NOMO-1 treated with dmso at 0.1 percent for 144 hours (cell line): ENCODE measurements at regions not wholly inside any gene's neighbourhood (a gene's known extent, or its start where the extent isn't known, plus 50 kb on each side); places are given as distances from the start of the nearest gene placed in this dataset.
A peak's percentile ranks its signal among the peaks of the same experiment; 100 is the strongest.

Source experiments
- DNase-seq: peaks from one replicate; lab custom pipeline; 2025; ENCODE audit not compliant: unreplicated experiment; lab: John Stamatoyannopoulos, UW

DNA sequence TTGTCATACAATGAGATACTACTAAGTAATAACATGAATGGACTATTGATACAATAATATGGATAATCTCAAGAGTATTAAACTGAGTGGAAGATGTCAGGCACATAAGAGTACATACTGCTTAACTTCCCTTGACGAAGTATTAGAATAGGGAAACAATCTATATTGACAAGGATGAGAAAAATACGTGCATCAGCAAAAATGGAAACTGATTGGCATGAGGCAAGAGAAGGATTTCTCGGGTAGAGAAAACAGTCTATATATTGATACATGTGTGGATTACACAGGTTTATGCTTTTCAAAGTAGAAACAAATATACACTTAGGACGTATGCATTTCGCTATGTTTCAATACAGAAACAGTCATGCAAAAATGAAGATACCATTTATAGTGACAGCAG is 57.4 kb downstream of the PRR20E start:
- no peak for DNase-seq

DNA sequence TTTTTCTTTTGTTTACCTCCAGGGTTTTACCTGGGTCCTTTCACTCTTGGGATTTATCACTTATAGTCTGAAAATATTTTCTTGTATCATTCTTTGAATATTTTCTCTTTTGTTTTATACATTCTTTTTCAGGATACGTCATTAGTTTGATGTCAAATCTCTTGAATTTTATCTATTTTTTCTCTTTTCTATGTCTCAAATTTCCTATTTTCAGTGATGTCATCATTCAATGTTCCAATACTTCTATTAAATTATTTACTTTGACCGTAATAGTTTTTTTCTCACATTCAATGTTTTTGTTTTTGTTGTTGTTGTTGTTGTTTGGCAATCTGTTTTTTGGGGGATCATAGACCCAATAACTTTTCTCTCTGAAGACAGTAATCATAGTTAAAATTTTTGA is 83.5 kb downstream of the PRR20E start:
- no peak for DNase-seq

DNA sequence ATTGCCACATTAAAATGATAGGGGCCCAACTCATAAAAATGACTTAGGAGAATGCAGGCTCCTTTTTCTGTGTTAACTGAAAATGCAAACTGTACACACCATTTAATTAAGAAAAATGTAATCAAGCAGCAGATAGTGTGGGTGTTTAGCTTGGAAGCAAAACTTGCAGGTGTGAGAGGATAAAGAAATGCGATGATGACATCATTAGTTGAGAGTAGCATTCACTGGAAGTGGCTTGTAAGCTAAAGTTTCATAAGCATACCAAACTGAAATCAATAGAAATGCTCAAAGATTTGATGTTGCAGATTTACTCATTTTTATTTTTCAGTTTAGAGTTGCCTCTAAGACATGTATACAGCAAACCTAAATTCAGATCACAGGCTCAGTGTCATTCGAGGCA is 86.6 kb downstream of the PRR20E start:
- no peak for DNase-seq

DNA sequence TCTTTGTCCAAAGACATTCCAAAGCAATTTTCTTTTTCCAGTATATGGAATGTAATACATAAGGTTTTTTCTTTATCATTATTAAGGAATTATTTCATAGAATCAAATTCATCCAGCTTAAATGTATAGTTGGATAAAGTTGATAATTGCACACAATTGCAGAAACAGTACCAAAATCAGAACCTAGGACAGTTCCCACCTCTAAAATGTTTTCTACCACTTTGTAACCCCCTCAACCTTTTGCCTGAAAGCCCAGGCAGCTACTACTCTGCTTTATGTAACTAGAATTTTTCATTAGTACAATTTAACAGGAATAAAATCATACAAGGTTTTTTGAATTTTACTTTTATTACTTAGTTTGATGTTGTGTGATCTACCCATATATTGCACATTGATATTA is 98.0 kb downstream of the PRR20E start:
- no peak for DNase-seq

DNA sequence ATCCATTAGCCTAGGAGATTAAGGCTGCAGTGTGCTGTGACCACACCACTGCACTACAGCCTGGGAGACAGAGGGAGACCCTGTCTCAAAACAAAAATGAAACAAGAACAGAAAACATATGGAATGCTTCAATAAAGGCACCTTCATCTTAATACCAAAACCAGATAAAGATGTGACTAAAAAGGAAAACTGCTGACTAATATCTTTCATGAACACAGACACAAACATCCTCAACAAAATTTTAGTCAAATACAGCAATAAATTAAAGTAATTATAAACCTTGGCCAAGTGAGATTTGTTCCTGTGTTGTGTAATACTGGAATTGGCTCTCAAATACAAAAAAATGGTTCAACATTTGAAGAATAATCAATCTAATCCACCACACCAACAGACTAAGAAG is 103.5 kb downstream of the PRR20E start:
- no peak for DNase-seq

DNA sequence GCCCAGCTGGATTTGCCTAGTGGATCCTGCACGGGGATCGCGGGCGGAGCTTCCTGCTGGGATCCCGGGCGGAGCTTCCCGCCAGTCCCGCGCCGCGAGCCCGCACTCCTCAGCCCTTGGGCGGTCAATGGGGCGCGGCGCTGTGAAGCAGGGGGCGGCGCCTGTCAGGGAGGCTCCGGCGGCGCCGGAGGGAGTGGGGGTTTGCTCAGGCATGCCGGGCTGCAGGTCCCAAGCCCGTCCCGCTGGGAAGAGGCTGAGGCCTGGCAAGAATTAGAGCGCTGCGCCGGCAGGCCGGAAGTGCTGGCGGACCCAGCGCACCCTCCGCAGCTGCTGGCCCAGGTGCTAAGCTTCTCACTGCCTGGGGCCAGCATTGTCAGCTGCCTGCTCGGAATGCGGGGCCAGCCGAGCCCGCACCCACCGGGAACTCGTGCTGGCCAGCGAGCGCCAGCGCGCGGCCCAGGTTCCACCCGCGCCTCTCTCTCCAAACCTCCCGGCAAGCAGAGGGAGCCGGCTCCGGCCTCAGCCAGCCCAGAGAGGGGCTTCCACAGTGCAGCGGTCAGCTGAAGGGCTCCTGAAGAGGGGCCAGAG is 119.6 kb downstream of the PRR20E start:
- no peak for DNase-seq

DNA sequence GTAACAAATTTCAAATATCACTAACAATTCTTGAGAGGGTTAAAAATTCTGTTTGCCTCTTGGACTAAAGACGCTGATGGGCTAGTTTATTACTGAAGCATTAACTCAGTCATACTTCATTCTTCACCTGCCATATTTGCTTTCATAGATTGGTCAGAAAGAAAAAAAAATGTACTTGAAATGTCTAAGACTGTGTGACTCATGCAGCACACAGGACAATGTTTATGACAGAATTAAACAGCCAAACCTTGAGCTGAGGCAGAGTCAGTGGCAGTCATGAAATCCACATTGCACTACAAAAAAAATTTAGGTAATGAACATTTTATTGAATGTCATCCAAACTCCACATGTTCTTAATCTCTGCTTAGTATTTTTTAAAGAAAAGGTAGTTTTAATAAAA is 135.6 kb downstream of the PRR20E start:
- no peak for DNase-seq

DNA sequence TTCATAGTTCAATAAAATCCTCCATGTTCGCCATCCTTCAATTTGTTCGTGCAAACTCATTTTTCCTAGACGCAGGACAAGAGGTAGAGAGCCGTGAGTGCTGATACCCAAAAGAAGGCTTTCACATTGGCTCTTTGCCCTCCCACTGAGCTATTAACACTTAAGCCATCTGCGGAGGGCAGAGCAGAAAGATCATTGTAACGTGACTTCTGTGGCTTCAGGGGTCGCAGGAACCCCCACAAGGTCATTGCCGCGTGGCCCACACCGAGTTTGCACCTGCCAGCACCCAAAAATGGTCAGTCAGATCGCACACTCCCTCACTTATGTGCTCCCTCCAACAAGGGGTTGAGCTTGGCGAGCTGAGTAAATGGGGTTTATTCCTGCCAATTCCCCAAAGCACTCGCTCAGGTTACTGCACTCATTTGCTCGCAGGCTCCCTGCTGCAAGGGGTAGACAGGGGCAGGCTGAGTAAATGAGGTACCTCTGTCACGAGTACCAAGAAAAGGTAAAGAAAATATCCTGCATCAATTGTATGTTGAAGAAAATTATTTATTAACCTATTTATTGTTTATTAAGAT is 144.1 kb downstream of the PRR20E start:
- no peak for DNase-seq

DNA sequence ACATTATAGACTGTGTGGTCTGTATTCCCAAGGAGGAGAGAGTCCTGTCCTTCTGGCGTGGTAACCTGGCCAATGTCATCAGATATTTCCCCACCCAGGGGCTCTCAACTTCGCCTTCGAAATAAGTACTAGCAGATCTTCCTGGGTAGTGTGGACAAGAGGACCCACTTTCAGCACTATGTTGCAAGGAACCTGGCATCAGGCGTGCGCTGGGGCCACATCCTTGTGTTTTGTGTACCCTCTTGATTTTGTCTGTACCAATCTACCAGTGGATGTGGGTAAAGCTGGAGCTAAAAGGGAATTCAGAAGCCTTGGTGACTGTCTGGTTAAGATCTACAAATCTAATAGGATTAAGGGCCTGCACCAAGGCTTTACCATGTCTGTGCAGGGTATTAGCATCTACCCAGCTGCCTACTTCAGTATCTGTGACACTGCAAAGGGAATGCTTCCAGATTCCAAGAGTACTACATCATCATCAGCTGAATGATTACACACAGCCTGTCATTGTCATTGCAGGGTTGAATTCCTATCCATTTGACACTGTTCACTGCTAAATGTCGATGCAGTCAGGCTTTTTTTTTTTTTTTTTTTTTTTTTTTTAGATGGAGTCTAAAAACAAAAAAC is 148.0 kb downstream of the PRR20E start:
- no peak for DNase-seq

DNA sequence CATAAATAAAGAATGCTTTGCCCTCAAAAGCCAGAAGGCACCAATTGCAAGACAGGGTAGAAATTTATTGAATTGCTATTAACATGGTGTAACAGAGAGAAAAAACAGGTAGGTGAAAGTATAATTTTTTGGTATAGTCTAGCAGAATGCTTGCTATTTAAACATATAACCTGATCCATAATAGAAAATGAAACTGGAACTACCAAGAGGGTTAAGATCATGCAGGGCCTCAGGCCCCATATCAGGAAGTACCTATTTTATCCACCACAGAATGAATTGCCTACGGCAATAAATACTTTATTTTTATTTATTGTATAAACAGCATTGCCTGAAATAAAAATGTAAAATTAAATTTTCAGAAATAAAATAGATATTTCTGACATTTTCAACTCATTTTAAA is 159.5 kb downstream of the PRR20E start:
- peak; percentile 49 for DNase-seq

DNA sequence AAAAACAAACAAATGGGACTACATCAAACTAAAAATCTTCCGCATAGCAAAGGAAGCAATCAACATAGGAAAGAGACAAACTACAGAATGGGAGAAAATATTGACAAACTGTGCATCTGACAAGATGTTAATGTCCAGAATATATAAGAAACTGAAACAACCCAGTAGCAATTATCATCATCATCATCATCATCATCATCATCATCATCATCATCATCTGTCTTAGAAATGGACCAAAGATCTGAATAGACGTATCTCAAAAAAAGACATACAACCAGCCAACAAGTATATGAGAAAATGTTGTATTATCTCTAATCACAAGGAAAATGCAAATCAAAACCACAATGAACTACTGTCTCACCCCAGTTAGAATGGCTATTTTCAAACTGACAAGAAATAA is 173.9 kb downstream of the PRR20E start:
- no peak for DNase-seq

DNA sequence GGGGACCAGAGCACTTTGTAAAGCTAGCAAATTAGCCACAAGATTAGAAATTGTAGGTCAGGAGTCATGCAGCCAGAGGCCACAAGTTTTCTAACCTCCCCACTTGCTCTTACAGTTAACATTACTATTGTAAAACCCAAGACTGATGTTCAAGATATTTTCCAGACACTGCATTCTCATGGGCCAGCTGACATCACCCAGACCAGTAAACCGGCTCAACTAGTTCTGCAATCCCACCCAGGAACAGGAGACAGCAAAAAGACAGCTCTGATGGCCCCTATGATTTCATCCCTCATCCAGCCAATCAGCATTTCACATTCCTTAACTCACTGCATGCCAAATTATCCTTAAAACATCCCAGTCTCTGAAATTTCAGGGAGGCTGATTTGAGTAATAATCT is 178.5 kb downstream of the PRR20E start:
- DNase-seq, result no peak

DNA sequence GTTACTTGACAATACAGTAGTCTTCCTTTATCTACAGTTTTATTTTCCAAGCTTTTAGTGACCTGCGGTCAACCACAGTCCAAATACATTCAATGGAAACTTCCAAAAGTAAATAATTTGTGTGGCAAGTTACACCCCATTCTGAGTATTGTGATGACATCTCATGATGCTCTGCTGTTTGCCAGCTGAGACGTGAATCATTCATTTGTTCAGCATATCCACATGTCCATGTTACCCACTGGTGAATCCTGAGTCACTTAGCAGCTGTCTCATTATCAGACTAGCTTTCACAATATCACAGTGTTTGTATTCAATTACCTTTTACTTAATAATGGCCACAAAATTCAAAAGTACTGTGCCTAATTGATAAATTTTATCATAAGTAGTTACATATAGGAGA is 179.8 kb downstream of the PRR20E start:
- DNase-seq, result no peak

DNA sequence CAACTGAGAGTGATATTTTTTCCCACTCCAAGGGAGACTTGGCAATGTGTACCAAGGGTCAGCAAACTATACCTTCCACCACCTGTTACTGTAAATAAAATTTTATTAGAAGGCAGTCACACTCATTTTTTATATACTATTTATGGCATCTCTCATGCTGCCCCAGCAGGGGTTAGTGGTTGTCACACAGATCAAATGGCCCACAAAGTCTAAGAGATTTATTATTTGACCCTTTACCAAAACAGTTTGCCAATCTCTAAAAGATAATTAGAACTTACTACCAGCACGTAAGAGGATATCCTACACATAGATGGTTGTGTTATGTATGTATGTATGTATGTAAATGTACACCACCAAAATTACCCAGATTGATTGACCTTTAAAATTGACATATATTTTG is 185.1 kb downstream of the PRR20E start:
- no peak for DNase-seq

DNA sequence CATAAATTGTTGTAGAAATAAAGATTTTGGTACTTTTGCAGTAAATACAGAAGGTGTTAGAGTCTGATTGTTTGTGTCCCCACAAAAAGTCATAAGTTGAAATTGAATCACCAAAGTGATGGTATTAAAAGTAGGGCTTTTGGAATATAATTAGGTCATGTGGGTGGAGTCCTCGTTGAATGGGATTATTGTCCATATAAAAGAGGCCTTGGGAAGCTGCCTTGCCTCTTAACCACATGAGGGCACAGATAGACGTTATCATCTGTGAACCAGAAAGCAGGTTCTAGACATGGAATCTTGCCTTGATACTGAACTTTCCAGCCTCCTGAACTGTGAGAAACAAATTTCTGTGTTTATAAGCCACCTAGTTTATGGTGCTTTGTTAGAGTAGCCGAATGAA is 186.8 kb downstream of the PRR20E start:
- no peak for DNase-seq

DNA sequence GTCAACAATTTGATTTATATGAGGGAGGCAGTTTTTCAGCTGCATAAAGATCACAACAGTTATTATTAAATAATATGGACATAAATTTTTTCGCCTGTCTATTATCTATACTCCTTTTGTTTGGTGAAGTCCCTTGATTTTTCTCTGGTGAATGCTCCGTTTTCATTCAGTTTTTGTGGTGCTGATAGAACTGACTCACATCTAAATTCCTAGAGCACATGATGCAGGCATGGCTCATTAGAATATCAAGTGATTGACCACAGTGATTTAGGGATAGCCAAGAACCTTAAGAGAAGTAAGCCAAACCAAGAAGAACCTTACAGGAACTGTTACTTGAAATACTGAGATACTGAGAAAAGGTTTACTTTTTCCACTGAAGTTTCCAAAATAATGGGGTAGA is 208.9 kb downstream of the PRR20E start:
- no peak for DNase-seq

DNA sequence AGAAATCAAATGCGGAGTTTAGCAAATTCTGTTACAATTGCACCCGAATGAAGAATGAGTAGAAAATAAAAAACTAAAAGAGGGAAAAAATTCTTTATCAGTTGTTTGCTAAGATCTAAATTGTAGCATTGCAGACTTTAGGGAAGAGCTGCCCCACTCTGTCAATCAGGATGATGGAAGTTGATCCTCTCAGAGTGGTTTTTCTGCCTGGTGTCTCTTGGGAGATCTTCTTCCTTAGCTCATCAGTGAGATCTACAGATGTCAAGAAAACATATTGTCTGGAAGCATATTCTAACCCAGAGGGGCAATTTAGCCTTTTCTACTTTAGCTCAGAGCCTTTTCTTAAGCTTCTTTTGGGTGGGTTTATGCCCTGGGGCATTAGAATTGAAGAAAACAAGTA is 223.2 kb upstream of the PCDH17 start:
- DNase-seq, result no peak

DNA sequence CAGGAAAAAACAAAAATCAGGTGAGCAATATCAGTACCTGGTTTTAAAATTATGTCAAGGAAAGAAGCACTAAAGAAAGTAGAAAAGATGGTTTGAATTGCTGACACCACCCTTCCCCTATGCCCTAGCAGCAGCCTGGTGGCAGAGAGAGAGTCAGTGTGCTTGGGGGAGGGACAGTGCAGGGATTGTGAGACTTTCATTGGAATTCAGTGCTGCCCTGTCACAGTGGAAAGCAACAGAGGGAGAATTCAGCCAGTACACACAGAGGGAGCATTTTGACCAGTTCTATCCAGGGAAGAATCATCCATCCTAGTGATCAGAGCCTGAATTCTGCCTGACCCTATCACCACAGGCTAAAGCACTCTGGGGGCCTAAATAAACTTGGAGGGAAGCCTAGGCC is 222.4 kb upstream of the PCDH17 start:
- DNase-seq, result no peak

DNA sequence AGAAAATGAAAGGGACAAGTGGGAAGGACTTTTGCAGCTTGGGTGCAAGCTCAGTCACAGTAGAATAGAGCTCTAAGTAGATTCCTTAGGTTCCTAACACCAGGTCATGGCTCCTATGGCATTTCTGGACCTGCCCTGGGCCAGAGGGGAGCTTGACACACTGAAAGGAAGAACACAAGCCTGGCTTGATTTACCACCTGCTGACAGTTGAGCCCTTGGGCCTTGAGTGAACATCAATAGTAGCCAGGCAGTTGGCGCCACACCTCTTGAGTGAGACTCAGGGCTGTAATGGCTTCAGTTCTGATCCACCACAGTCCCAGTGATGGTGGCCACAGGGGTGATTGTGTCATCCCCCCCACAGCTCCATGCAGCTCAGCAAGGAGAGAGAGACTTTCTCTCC is 221.9 kb upstream of the PCDH17 start:
- DNase-seq, result no peak

DNA sequence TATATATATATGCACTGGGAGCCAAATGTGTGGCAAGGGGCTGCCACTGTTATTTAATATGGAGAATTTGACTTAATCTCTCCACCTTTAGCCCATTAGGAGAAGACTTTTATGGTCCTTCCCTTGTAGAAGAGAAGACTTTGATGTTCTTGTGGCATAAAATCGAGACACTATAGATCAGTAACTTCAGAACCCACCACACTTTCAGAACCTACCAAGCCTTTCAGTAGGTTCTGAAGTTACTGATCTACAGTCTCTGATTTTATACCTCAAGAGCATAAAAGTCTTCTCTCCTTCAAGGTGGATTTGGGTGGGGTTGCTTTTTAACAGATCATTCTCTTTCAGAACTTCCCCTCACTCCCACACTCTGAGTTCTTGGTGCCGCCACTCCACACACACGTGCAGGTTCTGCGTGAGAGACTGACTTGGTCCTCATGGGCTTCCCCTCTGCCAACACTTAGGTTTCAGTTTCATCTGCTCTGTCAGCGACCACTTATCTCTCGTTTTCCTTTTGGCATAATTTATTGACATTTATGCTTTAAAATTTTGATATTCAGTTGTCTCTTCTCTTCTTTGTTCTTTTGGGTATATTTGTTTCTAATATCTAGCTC is 213.4 kb upstream of the PCDH17 start:
- no peak for DNase-seq

DNA sequence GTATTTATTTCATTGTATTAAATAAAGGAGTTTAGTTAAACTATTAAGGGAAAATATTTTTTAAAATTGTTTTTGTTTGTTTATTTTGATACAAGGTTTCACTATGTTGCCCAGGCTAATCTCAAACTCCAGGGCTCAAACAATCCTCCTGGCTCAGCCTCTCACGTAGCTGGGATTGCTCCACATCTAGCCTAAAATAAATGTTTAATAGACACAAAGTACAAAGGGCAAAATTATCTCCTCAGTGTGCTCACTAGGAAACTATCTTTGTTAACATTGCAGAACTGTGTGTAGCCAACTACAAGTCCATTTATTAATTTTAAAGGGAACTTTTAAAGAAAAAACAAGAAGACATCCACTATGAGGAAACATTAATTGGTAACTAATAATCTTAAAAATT is 207.2 kb upstream of the PCDH17 start:
- no peak for DNase-seq

DNA sequence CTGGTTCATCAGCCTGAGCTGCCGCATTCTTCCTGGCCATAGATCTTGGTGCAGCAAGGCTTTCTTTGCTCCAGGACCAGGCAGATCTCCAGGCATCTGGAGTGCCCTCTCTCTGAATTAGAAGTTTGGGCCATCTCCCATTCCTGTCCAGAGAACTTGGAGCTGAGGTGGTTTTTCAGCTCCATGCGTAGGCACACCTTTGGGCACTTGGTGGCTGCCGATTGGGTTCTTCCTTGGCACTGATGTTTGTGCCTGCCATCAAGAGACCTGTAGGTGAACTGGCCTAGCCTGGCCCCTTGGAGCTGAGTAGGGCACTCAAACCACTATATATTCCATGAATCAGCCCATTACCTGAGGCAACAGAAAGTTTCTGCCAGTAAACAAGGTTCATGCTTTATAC is 206.0 kb upstream of the PCDH17 start:
- no peak for DNase-seq

DNA sequence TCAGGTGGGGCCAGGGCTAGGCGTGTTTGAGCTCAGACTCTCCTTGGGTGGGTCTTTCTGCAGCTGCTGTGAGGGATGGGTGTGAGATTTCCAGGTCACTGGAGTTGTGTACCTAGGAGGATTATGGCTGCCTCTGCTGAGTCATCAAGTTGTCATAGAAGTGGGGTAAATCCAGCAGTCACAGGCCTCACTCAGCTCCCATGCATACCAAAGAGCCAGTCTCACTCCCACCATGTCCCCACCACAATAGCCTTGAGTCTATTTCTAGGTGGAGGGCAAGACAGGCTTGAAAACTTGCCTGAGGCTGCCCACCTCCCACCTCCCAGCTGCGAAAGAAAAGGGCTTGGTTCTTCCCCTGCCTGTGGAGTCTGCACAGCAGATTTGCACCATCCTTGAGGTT is 194.0 kb upstream of the PCDH17 start:
- no peak for DNase-seq
